ENCODE measurements at regions not wholly inside any gene's neighbourhood (a gene's known extent, or its start where the extent isn't known, plus 50 kb on each side); places are given as distances from the start of the nearest gene placed in this dataset.
A peak's percentile ranks its signal among the peaks of the same experiment; 100 is the strongest.

DNA sequence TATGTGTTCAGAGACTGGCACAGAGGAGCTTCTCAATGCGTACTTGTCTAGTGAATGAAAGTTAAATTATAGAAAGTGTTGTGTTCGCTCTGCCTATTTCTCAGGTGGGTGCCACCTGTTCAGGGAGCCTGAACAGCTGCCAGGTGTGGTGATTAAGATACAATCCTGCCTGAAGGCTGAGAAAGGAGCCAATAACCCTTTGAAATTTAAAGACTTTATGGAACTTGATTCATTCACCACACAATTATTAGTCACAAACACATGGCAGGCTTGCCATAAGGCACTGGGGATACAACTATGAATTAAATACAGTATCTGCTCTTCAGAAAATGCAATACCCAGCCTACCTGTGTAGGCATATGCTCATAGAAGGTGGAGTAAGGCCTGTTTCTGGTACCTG lies 92.9 kb upstream of the AMOTL1 start:
- ATAC-seq (no peak), DNase-seq (no peak)
- intact Hi-C loops (cut with DNase I) = loop anchor here in 1 of 2 donors (10.0 kb wide), 1 partner anchor 90 kb away; the partner anchor contains the start of gene AMOTL1
- Histone ChIP-seq H3K9me3 (no peaks in the 10 kb centered on the region), H3K27ac (peak overlapping the region; percentile 88), H3K4me1 (peaks cover 44% of the 10 kb centered on the region), H3K27me3 (ENCODE audit: insufficient read depth in 3 of 3, low read length in 2 of 3) (no peaks in the 10 kb centered on the region), H3K4me3 (no peak overlapping the region), H3K36me3 (ENCODE audit: insufficient read depth in 1 of 2, low read depth in 1 of 2) (no peaks in the 10 kb centered on the region)
- WGBS, 3 donors = 92 to 97% (median 93%) methylated on average over 2 of the region's 2 CpGs
- TF ChIP-seq, protein P1, sequence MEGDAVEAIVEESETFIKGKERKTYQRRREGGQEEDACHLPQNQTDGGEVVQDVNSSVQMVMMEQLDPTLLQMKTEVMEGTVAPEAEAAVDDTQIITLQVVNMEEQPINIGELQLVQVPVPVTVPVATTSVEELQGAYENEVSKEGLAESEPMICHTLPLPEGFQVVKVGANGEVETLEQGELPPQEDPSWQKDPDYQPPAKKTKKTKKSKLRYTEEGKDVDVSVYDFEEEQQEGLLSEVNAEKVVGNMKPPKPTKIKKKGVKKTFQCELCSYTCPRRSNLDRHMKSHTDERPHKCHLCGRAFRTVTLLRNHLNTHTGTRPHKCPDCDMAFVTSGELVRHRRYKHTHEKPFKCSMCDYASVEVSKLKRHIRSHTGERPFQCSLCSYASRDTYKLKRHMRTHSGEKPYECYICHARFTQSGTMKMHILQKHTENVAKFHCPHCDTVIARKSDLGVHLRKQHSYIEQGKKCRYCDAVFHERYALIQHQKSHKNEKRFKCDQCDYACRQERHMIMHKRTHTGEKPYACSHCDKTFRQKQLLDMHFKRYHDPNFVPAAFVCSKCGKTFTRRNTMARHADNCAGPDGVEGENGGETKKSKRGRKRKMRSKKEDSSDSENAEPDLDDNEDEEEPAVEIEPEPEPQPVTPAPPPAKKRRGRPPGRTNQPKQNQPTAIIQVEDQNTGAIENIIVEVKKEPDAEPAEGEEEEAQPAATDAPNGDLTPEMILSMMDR (IDR thresholded peaks at IDR 0.05) = no peak

DNA sequence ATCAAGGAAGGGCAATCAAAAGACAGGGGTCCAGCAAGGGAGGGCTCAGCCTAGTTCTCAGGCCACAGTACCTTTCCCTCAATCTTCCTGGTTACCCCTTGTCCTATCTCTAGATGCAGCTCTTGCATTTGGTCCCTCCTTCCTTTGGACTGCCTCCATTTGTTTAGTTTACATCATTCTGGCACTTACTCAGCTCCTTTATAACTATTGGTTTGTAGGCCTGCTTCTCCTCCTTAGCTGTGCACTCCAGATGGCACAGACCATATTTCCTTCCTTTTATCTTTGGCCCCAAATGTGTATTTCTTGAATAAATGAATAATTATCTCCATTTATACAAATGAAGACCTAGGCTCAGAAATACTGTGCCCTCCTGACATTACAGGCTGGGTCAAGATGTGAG lies 92.3 kb upstream of the AMOTL1 start:
- H3K27ac ChIP-seq = peak overlapping the region; percentile 88
- no peak for ATAC-seq
- no peaks in the 10 kb centered on the region for H3K9me3 ChIP-seq
- H3K4me1 ChIP-seq = peaks cover 43% of the 10 kb centered on the region
- no peak overlapping the region for H3K4me3 ChIP-seq
- intact Hi-C loops (cut with DNase I) = loop anchor here in 1 of 2 donors (10.0 kb wide), 1 partner anchor 89 kb away; the partner anchor contains the start of gene AMOTL1
- no peaks in the 10 kb centered on the region for H3K27me3 ChIP-seq (ENCODE audit: insufficient read depth in 3 of 3, low read length in 2 of 3)
- TF ChIP-seq, protein P1 (IDR thresholded peaks at IDR 0.05) = no peak
- DNase-seq = no peak
- H3K36me3 ChIP-seq (ENCODE audit: insufficient read depth in 1 of 2, low read depth in 1 of 2) = no peaks in the 10 kb centered on the region

DNA sequence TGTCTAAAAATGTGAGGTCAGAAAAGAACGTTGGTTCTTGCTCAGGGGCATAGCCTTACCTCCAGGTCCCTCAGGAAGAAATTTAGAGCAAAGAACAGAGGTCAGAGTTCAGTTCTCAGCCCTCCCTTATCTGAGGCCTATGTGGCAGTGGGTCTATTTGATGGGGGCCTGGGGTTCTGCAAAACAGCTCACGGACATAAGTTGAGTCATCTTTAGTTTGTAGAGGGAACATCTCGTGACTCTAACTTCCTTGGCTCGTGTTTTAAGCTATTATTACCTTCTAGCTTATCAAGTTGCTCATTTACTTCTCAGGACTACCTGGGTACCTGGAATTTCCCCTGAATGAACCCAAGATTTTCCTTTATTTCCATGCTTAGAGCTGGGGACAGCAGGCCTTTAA lies 91.3 kb upstream of the AMOTL1 start:
- TF ChIP-seq, protein P1 (IDR thresholded peaks at IDR 0.05) = no peak
- no peaks in the 10 kb centered on the region for H3K9me3 ChIP-seq
- no peaks in the 10 kb centered on the region for H3K27me3 ChIP-seq (ENCODE audit: insufficient read depth in 3 of 3, low read length in 2 of 3)
- intact Hi-C loops (cut with DNase I) = loop anchor here in 1 of 2 donors (10.0 kb wide), 1 partner anchor 88 kb away; the partner anchor contains the start of gene AMOTL1
- H3K27ac ChIP-seq = no peak overlapping the region
- peaks cover 33% of the 10 kb centered on the region for H3K4me1 ChIP-seq
- no peak for DNase-seq
- 47 to 71% (median 57%) methylated on average over 4 of the region's 4 CpGs for WGBS, 3 donors
- H3K36me3 ChIP-seq (ENCODE audit: insufficient read depth in 1 of 2, low read depth in 1 of 2) = no peaks in the 10 kb centered on the region
- no peak overlapping the region for H3K4me3 ChIP-seq
- no peak for ATAC-seq

DNA sequence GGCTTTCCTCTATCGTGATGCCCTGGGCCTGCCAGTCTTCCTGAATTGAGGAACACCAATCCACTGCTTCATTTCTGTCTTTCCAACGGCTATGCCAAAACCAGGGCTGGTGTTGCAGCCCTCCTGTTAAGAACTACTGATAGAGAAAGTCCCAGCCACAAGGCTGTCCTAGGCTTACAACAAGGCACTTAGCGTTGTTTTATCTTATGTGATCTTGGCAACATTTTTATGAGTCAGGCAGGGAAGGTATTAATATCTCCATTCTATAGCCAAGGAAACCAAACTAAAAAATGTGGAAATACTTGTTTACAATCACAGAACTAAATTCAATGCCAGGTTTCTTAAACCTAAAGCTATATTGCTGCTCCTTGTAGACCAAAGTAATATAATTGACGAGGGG lies 89.9 kb upstream of the AMOTL1 start:
- H3K27me3 ChIP-seq (ENCODE audit: insufficient read depth in 3 of 3, low read length in 2 of 3) = no peaks in the 10 kb centered on the region
- H3K4me1 ChIP-seq = peaks cover 25% of the 10 kb centered on the region
- intact Hi-C loops (cut with DNase I) = loop anchor here in 1 of 2 donors (10.0 kb wide), 1 partner anchor 87 kb away; the partner anchor contains the start of gene AMOTL1
- 83 to 90% (median 90%) methylated on average over 4 of the region's 4 CpGs for WGBS, 3 donors
- DNase-seq = no peak
- no peak overlapping the region for H3K27ac ChIP-seq
- TF ChIP-seq, protein P1 (IDR thresholded peaks at IDR 0.05) = no peak
- no peak for ATAC-seq
- no peaks in the 10 kb centered on the region for H3K9me3 ChIP-seq
- H3K4me3 ChIP-seq = no peak overlapping the region
- no peaks in the 10 kb centered on the region for H3K36me3 ChIP-seq (ENCODE audit: insufficient read depth in 1 of 2, low read depth in 1 of 2)

DNA sequence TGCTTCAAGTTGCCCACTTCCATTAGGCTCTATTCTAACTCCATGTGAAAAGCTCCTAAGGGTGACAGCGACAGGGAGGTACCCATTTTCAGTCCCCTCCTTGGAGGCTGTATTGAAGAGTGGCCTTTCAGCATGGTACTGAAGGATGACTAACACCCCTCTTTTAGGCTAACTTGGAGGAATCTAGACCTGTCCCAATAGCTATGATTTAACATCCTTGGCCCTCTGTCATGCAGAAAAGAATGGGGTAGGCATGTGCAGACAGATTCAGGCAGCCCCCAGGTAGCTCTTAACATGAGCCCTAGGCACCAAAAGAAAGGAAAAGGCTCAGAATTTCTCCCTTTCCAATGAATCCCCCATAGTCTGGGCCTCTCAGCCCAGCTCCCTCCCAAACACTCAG lies 89.3 kb upstream of the AMOTL1 start:
- Histone ChIP-seq H3K9me3 (no peaks in the 10 kb centered on the region), H3K4me1 (peaks cover 19% of the 10 kb centered on the region), H3K27me3 (ENCODE audit: insufficient read depth in 3 of 3, low read length in 2 of 3) (no peaks in the 10 kb centered on the region), H3K4me3 (no peak overlapping the region), H3K36me3 (ENCODE audit: insufficient read depth in 1 of 2, low read depth in 1 of 2) (no peaks in the 10 kb centered on the region), H3K27ac (no peak overlapping the region)
- TF ChIP-seq, protein P1 (IDR thresholded peaks at IDR 0.05) = no peak
- 96 to 100% (median 98%) methylated on average over 1 of the region's 1 CpG for WGBS, 3 donors
- intact Hi-C loops (cut with DNase I) = loop anchor here in 1 of 2 donors (10.0 kb wide), 1 partner anchor 86 kb away; the partner anchor contains the start of gene AMOTL1
- no peak for DNase-seq
- ATAC-seq = no peak

All from psoas muscle (tissue), 7 donors.